GM19328 (cell line): ENCODE measurements at regions not wholly inside any gene's neighbourhood (a gene's known extent, or its start where the extent isn't known, plus 50 kb on each side); places are given as distances from the start of the nearest gene placed in this dataset.

ENCODE experiments used
- ATAC-seq: cut with Tn5 transposase; IDR thresholded peaks from one replicate; pipeline ENCODE4 v1.9.1; 2021; ENCODE audit warnings: mild to moderate bottlenecking, moderate library complexity; ENCODE audit not compliant: unreplicated experiment

DNA sequence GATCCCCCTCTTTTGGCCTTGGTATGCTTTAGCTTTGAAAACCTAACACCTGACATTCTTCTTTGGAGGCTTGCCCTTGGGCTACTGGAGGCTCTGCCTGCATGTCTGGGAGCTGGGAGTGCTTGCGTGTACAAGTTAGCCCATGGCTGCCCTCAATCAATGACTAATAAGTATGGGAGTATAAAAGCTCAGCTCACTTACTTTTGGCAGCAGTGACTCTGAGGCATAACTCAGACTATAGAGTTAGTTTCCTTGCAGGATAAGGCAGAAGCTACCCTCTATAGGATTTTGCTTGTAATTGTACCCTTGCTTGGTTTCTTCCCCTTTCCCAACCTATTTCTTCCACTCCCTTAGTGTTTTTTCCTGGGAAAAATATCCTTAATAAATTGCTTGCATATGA lies 247.9 kb downstream of the PPP1R2C start:
- no peak for ATAC-seq

DNA sequence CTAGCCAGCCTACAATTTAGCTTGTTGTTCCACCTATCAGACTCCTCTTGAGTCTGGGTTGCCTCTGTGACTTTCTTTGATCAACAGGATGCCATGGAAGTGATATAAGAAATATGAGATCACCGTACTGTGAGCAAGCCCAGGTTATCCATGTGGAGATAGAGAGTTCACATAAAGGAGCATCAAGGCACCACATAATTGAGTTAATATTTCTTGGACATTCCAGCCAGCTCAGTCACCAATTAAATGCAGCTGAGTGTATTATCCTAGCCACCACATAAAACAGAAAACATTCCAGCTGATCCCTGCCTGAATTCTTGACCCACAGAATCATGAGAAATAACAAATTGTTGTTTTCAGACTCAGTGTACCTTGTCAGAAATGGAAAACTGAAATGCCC lies 253.6 kb downstream of the PPP1R2C start:
- ATAC-seq = no peak

DNA sequence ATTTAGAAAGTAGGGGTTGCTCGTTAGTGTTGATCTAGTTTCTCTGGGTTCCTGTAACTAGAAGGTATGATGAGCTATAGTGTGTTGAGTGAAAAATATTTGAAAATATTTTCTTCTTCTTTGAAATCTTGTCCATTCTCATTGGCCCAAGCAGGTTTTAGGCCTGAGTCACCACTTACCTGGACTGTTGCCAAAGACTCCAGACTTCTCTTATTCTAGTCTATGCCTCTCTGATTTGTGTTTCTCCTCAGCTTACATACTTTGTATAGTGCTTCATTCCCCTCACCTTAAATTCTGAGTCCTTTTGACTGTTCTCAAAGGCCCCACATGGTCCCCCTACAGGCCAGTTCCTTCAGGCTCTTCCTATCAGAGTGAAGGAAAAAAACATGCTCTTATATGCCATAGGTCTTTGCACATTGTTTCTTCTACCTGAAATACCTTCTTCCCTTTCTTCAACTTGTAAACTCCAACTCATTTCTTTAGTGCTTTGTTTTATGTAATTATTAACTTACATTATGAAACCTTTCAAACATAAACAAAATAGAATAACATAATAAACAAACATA lies 258.2 kb downstream of the PPP1R2C start:
- no peak for ATAC-seq

DNA sequence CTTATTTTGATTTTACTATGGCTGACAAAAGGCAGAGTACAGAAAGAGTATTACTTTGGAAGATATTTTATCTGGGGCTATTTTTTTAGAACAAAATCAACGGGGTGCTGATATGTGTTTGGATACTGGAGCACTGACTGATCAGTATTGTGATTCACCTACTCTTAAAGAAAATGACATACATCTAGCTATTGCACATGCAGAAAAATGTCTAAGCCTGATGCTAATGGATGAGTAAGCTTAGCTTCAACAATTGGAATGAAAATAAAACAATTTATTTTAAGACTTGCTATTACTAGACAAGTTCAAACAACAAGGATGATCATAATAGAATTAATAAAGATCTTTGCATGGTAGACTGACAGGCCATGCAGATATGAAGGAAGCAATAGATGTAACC lies 262.0 kb downstream of the PPP1R2C start:
- no peak for ATAC-seq

DNA sequence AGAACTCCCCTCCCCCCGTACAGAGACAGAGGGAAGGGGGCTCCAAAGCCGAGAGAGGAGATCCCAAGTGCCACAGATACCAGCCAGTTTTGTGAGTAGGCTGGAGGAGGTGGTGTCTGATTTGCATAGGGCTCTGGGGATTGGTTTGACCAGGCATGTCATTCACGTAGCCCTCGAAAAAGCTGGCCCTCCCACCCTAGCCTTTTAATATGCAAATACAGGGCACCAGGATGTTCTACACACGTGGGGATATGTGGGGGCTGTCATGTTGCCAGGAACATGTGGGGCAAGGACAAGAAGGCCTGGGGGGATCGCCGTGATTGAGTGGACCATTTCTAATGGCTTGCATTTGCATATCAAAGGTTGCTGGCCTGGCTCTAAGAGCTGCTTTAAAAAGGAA lies 272.9 kb downstream of the PPP1R2C start:
- ATAC-seq = no peak

DNA sequence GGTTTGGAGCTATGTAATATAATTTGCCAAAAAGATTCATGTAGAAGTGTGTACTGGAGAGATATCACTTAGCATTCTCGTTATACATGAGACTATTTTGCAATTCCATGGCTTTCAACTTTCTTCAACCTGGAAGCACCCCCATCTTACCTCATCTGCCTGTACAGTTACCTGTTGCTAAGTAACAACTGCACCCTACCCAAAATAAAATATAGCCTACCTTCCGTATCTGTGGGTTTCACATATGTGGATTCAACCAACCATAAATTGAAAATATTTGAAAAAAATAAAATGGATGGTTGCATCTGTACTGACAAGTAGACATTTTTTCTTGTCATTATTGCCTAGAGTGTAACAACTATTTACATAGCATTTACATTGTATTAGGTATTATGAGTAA lies 278.3 kb downstream of the PPP1R2C start:
- no peak for ATAC-seq

DNA sequence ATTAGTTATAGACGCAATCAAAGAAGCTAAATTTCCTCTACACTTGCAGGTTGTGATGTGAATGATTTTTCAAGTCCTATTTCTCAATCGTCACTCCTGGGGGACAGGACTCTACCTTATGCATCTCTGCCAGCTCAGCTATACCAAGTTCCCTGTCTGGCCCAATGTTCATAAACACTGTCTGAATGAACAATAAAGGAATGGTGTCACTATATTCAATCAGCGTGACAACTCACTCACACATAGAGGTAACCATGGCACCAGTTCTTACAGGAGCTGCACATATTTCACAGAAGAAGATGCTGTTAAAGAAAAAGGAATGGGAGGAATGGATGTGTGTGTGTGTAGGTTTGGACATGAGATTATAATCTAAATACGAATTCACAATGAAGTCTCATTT lies 280.6 kb downstream of the PPP1R2C start:
- ATAC-seq = no peak

DNA sequence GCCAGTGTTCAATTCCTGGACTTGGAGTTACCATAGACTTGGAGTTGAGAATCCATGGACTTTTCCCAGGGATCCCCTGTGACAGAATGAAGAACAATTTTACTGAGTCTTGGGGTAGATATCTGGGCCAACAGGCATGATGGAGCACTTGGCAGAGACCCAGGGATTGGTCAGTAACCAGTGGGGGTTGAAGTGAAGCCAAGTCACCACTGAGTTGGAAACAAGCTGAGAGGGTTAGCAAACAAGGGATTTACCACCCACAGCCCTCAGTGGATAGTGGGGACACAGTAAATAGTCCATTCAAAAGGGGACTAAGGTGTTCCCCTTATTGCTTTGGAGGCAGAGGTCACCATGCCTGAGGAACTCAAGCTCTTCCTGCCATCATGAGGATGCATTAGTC lies 281.7 kb downstream of the PPP1R2C start:
- ATAC-seq = no peak

DNA sequence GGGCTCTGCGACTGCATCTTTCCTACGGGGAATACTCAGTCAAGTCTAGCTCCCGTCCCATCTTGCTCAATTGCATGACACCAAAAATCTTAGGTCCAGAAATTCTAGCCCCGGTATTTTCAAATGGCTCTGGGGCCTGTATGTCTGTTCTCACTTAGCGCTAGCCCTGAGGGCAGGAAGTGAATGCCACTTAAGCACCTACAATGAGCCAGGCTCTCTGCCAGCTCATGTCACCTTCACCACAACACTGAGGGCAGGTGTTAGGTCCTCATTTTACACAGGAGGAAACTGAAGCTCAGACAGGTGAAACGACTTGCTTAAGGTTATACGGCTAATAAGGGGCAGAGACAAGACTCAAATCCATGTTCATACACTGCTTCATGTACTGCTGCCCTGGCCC lies 282.8 kb downstream of the PPP1R2C start:
- ATAC-seq = no peak

DNA sequence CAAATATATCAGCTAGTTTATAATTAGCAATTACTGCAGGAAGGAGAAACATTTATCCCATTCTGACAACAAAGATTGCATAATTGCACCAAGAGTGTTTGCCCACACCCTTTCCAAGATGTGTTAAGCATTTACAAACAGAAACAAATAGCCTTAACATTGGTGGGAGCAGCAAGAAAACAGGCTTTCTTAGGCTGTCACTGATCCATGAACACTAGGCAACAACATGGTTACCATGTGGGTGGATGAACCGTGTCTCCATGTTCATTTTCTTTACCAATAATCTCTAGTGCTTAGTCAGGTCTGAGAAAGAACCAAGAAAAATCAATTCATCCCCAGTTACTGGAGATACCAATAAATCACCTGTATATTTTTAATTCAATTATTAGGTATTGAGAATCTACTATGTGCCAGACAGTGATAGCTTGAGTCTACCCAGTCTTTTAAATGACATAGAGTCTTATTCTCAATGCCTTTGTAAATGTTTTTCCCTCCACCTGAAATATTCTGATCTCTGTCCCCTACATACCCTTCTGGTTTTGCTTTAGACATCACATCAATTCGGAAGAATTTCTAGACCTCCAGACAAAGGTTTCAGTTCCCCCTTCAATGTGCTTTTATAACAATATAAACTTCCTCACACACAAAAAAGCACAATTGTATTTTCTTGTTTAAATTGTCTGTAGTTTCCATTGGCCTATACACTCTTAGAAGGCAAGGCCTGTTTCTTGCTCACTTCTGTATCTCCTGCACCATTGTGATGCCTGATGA lies 286.6 kb downstream of the PPP1R2C start:
- ATAC-seq = no peak

DNA sequence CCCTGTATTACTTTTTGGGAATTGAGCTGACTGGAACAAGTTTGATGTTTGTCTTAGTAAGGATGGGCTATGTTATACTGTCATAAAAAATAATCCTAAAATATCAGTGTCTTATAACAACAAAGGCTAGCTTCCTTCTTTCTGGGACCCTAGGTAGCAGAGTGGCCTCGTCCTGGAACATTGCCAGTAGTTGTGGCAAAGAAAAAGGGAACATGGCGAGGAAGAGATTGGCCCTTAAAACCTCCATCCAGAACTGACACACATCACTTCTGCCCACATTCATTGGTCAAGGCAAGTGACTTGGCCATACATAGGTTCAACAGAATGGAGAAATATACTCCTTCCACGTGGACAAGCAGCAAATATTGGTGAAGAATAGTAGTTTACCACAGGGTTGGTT lies 287.9 kb downstream of the PPP1R2C start:
- no peak for ATAC-seq

DNA sequence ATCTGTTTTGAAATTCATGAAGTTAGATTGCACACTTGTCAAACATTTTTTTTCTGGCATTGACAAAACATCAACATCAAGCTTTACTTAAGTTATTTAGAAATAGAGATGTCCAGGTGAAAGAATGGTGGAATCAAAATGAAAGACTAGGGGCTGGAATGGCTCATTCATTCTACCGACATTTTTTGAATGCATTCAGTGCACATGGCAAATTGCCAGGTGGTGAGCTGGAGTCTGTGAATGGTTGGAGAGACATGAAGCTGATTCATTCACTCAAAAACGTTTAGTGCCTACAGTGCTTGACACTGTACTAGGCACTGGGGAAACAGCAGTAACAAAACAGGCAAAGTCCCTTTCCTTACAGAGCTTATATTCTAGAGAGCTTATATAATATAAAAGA lies 292.4 kb downstream of the PPP1R2C start:
- ATAC-seq = no peak

DNA sequence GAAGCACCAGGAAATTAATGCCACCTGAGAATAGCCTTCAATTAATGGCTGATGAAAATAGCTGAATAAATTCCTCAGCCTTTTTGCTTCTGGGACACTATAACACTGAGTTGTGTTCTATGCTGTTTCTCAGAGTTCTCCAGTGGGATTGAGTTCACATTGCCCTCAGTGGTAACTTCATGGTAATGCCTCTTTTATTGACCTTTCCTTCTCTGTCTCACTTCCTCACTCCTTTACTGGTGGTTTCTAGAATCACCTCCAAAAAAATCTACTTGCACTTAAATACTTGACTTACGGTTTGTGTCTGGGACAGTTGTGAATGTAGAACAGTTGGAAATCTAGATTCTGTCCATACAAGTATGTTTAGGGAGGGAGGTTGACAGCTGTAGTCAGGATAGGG lies 293.7 kb downstream of the PPP1R2C start:
- ATAC-seq = no peak

DNA sequence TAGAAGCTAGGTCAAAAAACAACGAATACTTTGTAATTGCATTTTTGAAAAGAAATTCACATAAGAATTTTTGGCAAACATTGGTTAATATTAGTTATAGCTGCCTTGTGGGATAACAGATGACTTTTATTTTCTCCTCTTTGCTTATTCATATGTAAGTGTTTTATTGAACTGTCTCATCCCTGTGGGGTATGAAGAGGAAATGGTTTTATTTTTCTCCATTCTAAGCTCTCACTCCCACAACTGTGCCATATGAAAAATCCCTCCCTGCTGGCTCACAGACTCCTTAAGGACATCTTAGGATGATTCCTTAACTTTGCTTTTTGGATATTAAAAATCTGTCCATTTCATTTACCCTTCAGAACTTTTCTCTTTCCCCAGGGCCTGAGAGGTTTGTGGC lies 300.6 kb downstream of the PPP1R2C start:
- no peak for ATAC-seq

DNA sequence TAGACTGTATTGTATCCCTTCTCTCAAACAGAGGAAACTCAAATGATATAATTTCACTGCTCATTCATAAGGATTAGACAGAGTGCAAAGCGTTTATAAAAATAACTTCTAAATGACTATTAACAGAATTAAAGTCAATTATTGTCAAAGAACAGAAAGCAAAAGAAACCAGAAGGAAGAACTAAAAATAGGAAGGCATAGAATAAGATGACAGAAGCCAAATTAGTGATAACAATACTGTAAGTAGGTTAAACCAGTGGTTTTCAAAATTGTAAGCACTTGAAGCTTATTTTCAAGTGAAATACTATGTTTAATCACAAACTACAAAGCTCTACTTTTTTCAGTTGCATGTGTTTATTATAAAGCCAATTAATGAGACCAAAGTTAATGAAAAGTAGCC lies 305.2 kb downstream of the PPP1R2C start:
- ATAC-seq = no peak

DNA sequence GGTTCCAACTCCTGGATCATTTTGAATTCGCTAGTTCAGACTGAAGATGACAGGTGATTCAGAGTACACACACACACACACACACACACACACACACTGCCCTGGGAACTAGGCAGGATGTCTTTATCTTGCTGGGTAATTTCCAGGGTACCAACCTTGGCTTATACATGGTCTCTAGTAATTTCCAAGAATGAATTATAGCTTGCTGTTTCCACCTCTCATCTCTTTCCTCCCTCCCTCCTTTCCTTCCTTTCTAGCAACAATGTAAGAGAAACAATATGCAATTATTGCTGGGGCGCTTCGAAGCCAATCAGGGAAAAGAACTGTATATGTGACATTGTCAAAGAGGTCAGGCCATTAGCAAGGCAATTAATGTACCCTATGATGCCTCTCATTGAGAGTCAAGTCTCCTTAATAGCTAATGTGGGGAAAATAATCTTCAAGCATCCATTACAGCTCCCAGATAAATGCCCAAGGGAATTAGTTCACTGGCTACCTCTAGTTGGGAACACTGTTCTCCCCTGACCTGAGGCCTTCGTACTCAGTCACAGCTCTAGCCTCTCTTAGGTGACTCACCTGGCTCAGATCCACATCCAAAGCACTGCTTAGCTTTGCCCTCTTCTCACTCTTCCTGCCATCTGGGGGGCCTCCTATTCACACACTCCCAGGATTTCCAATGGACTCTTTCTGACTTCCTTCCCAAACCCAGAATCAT lies 311.5 kb downstream of the PPP1R2C start:
- no peak for ATAC-seq

DNA sequence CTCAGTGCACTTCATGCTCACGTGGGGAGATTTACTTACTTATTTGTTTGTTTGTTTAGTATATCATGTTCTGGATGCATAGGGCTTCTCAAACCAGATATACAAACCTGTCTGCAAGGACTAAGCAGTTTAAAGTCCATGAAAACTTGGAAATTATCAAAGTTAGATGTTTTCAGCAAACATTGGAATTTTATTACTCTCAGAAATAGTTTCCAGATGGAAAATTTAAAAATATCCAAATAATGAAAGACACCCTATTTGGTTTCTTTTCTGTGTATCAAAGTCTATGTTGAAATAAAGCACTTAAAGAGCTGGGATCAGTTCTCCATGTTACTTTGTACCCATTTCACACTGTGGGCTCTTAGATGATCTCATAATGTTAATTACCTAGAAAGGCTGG lies 312.1 kb downstream of the PPP1R2C start:
- ATAC-seq = no peak

DNA sequence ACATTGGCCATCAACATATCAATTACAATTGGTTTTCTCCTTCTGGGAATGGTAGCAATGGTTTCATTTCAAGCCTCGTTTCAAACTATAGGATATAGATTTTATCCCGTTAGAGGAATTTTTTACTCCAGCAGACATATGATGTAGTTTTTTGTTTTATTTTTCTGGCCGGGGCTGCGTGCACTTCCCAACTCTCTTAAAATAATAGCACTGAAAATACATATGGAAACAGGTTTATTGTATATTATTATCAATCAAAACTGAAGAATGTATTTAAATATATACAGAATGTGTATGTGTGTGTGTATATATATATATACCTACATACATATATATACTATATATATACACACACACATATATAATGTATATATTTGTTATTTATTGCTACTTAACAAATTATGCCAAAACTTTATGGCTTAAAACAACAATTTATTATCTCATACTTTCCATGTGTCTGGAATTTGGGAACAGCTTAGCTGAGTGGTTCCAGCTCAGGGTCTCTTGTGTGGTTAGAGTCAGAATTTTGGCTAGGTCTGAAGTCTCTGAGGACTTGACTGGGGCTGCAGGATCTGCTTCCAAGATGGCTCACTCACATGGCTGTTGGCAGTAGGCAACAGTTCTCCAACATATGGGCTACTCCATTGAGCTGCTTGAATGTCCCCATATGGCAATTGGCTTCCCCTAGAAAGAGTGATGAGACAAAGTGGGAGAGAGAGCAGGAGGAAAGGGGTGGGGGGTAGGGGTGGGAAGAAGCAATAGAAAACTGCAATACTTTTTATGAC lies 314.1 kb downstream of the PPP1R2C start:
- no peak for ATAC-seq

DNA sequence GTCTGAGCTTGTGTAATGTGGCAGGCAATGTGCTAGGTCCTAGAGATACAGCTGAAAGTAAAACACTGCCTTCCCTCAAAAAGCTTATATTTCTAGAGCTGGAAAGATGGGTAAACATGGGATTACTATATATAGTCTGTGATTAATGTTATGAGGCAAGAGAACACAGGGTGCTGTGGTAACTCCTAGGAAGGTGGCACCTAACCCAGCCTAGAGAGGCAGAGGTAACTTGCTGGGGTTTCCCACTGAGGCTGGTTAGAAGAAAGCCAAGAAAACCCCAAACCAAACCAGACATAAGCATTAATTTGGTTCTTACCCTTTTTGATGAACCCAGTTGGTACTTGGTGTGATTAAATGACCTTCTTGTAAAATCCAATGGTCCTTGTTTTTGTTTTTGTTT lies 315.0 kb downstream of the PPP1R2C start:
- no peak for ATAC-seq

DNA sequence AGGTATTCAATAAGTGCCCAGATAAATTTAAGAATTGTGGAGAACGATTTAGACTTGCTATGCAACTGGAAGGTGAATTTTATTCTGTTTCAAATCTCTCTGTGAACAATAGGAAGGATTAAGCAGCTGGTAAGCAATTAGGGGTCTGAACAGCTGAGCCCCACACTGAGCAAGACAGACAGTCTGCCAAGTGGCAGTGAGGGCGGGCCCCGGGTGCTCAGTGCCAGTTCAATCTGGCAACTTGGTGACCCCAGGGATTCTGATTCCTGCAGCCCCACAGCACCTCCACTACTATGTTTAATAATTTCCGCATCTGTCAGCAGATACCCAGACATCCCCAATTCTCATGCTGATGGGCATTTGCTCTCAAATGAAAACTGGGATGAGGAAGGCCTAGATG lies 317.3 kb downstream of the PPP1R2C start:
- no peak for ATAC-seq

DNA sequence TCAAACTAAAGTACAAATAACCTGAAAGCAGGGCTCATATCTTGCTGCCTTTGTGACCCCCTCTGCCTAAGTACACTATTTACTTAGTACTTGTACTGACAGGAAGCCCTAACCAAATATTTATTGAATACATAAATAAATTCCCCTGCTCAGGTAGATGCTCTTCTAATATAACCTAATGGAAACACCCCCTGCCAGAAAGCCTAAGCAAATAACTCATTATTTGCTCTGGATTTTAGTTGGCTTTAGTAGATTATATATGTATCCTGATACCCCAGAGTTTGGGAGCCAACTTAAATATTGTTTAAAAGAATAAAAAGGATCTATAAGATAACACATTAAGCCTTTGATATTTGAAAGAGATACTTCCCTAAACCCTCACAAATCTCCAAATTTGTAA lies 318.2 kb downstream of the PPP1R2C start:
- ATAC-seq = no peak
